Peyer's patch (tissue), 4 donors: ENCODE measurements at regions not wholly inside any gene's neighbourhood (a gene's known extent, or its start where the extent isn't known, plus 50 kb on each side); places are given as distances from the start of the nearest gene placed in this dataset.

ENCODE experiments used
- POLR2A ChIP-seq, 2 donors: fragments of 450-650 bp; IDR thresholded peaks; one replicate each; pipeline ENCODE4 v1.5.1; 2017; ENCODE audit warnings: antibody characterized with exemption in 2 of 2, mild to moderate bottlenecking in 2 of 2, moderate library complexity in 2 of 2
- TF ChIP-seq, protein P1 (sequence below), 6 experiments: fragments of 450-650 bp in 4 of 6; fragments of 200-600 bp in 2 of 6; sonication (generic) in 1 of 6; IDR thresholded peaks; one replicate each; pipeline ENCODE4 v1.5.1; 2017 to 2019; ENCODE audit warnings: antibody characterized with exemption in 6 of 6, mild to moderate bottlenecking in 3 of 6, moderate library complexity in 1 of 6

DNA sequence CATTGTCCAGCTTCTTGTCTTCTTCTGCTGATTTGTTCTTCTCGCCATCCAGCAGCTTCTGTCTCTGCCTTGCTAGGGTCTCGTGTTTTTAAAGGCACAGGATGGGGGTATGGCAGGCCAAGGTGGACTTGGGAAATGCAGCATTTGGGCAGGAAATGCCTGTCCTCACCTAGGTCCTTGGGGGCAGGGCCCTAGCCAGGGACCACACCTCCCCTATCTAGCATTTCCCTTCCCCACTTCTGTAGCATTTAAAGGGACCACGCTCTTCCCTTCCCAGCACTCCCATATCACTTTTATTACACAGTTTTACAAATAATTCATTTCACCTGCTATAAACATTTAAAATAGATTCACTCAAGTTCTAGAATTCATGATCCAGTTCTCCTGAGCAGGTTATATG, 315.4 kb upstream of the LMCD1 start:
- TF ChIP-seq, protein P1, sequence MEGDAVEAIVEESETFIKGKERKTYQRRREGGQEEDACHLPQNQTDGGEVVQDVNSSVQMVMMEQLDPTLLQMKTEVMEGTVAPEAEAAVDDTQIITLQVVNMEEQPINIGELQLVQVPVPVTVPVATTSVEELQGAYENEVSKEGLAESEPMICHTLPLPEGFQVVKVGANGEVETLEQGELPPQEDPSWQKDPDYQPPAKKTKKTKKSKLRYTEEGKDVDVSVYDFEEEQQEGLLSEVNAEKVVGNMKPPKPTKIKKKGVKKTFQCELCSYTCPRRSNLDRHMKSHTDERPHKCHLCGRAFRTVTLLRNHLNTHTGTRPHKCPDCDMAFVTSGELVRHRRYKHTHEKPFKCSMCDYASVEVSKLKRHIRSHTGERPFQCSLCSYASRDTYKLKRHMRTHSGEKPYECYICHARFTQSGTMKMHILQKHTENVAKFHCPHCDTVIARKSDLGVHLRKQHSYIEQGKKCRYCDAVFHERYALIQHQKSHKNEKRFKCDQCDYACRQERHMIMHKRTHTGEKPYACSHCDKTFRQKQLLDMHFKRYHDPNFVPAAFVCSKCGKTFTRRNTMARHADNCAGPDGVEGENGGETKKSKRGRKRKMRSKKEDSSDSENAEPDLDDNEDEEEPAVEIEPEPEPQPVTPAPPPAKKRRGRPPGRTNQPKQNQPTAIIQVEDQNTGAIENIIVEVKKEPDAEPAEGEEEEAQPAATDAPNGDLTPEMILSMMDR (IDR thresholded peaks at IDR 0.05) = no peak
- no peak for TF ChIP-seq POLR2A (IDR thresholded peaks at IDR 0.05)
